ENCODE measurements at regions not wholly inside any gene's neighbourhood (a gene's known extent, or its start where the extent isn't known, plus 50 kb on each side); places are given as distances from the start of the nearest gene placed in this dataset.

DNA sequence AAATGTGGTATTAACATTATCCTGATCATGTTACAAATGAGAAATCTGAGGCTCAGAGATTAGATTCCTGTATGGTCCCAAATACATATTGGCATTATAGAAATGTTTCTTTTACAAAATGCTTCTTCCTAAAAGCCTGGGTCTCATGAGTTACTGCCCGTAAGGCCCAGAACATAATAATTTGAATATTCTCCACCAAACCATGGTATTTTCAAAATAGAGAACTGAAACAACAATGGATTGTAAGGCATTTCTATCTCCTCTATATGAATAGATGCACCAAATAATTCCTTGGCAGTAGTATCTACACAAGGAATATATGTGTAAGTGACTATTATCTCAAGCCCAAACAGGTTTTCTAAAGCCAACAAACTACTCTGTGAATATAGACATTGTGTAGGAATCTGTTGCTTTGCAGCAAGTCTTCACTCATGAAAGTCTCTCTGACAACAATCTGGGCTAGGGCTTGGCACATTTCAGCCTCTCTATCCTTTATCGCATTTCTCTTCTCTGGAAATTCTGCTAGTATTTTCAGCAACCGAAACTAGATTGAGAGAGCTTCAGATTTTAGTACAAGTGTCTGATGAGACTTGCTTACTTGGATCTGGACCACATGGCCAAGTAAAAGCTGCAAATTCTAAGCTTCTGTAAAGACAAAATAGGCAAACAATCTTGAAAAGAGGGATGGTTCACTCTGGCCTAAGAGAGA lies 112.8 kb upstream of the ARHGAP20 start:
- TF ChIP-seq POLR2AphosphoS5 (IDR thresholded peaks at IDR 0.05; ENCODE audit: borderline replicate concordance, low read depth, low read length) (no peak), EZH2 (IDR thresholded peaks at IDR 0.05) (no peak)

All from SK-N-MC (cell line).